ENCODE measurements at regions not wholly inside any gene's neighbourhood (a gene's known extent, or its start where the extent isn't known, plus 50 kb on each side); places are given as distances from the start of the nearest gene placed in this dataset.

DNA sequence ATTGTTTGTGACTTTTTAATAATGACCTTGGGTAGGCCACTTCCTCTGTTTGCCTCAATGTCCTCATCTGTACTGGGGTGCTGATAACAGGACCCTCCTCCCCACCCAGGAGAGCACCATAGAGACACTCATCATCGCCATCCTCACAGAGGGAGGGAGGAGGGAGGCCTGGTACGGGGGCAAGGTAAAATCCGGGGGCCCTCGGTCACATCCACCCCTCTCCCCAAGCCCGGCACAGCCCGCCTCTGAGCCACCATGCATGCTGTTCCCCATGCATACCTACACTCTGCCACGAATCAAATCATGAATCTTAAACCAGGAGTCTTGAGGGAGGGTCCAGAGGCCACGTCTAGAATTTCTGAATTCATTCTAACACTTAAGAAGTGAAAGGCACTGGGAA, 74.9 kb upstream of the IQSEC1 start:
- TF ChIP-seq SMC3 (IDR thresholded peaks at IDR 0.05; ENCODE audit: low read depth, low read length) (no peak), POLR2A (IDR thresholded peaks at IDR 0.05; ENCODE audit: low read depth, low read length) (no peak), ELK1 (IDR thresholded peaks at IDR 0.05; ENCODE audit: borderline replicate concordance, low read depth, low read length) (no peak), RAD21 (IDR thresholded peaks at IDR 0.05; ENCODE audit: low read length) (no peak), FOS (IDR thresholded peaks at IDR 0.05; ENCODE audit: low read depth, low read length) (no peak), RCOR1 (IDR thresholded peaks at IDR 0.05; ENCODE audit: insufficient replicate concordance, low read length) (no peak), MAFK (IDR thresholded peaks at IDR 0.05; ENCODE audit: low read depth, low read length) (no peak), CEBPB (IDR thresholded peaks at IDR 0.05; ENCODE audit: low read depth, low read length) (no peak), BHLHE40 (IDR thresholded peaks at IDR 0.05; ENCODE audit: low read depth, low read length) (no peak)
- TF ChIP-seq, protein P1, sequence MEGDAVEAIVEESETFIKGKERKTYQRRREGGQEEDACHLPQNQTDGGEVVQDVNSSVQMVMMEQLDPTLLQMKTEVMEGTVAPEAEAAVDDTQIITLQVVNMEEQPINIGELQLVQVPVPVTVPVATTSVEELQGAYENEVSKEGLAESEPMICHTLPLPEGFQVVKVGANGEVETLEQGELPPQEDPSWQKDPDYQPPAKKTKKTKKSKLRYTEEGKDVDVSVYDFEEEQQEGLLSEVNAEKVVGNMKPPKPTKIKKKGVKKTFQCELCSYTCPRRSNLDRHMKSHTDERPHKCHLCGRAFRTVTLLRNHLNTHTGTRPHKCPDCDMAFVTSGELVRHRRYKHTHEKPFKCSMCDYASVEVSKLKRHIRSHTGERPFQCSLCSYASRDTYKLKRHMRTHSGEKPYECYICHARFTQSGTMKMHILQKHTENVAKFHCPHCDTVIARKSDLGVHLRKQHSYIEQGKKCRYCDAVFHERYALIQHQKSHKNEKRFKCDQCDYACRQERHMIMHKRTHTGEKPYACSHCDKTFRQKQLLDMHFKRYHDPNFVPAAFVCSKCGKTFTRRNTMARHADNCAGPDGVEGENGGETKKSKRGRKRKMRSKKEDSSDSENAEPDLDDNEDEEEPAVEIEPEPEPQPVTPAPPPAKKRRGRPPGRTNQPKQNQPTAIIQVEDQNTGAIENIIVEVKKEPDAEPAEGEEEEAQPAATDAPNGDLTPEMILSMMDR (conservative IDR thresholded peaks at IDR 0.05; ENCODE audit: low read depth, low read length), result no peak
- TF ChIP-seq, protein P2, sequence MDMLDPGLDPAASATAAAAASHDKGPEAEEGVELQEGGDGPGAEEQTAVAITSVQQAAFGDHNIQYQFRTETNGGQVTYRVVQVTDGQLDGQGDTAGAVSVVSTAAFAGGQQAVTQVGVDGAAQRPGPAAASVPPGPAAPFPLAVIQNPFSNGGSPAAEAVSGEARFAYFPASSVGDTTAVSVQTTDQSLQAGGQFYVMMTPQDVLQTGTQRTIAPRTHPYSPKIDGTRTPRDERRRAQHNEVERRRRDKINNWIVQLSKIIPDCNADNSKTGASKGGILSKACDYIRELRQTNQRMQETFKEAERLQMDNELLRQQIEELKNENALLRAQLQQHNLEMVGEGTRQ (IDR thresholded peaks at IDR 0.05; ENCODE audit: low read depth, low read length), result no peak
